OCI-LY1 (cell line): ENCODE measurements at regions not wholly inside any gene's neighbourhood (a gene's known extent, or its start where the extent isn't known, plus 50 kb on each side); places are given as distances from the start of the nearest gene placed in this dataset.
"Not testable (repeated sequence)": the region's sequence is repeated elsewhere in the genome, so short reads cannot be mapped to it uniquely, and the experiment has no call there.

Experiments
- H2AFZ ChIP-seq: fragments of 200-600 bp; sonication (generic), shearing (Covaris generic); 2 replicates; pipeline ENCODE4 v1.6.0; 2014; ENCODE audit warnings: antibody characterized with exemption, mild to moderate bottlenecking, low read length
- H3F3A ChIP-seq: fragments of 200-600 bp; sonication (generic), shearing (Covaris generic); 2 replicates; pipeline ENCODE4 v1.6.0; 2014; ENCODE audit warnings: mild to moderate bottlenecking, antibody characterized with exemption, low read length, moderate library complexity; ENCODE audit not compliant: insufficient read depth
- H3K27ac ChIP-seq: fragments of 200-600 bp; sonication (generic); 2 replicates; pipeline ENCODE4 v1.5.1; 2014; ENCODE audit warnings: low read length, mixed run types, mild to moderate bottlenecking, low read depth; ENCODE audit not compliant: poor library complexity, severe bottlenecking
- H3K27me3 ChIP-seq: fragments of 200-600 bp; sonication (generic); 2 replicates; pipeline ENCODE4 v1.6.0; 2014; ENCODE audit warnings: antibody characterized with exemption, mild to moderate bottlenecking, low read length, moderate library complexity; ENCODE audit not compliant: insufficient read depth
- H3K36me3 ChIP-seq: fragments of 200-600 bp; sonication (generic); 2 replicates; pipeline ENCODE4 v1.6.1; 2014; ENCODE audit warnings: mild to moderate bottlenecking, antibody characterized with exemption, low read length, moderate library complexity, mixed read lengths; ENCODE audit not compliant: insufficient read depth
- H3K4me1 ChIP-seq: fragments of 200-600 bp; sonication (generic); 2 replicates; pipeline ENCODE4 v1.5.1; 2014; ENCODE audit warnings: mild to moderate bottlenecking, low read length, moderate library complexity; ENCODE audit not compliant: insufficient read depth, severe bottlenecking
- H3K4me2 ChIP-seq: fragments of 200-600 bp; sonication (generic), shearing (Covaris generic); 2 replicates; pipeline ENCODE4 v1.6.1; 2014; ENCODE audit warnings: low read length
- H3K4me3 ChIP-seq: fragments of 200-600 bp; sonication (generic); 2 replicates; pipeline ENCODE4 v1.5.1; 2014; ENCODE audit warnings: low read length, low read depth, mild to moderate bottlenecking, mixed read lengths; ENCODE audit not compliant: poor library complexity, severe bottlenecking
- H3K79me2 ChIP-seq: fragments of 200-600 bp; shearing (Covaris generic); 2 replicates; pipeline ENCODE4 v1.6.1; 2016; ENCODE audit warnings: mixed run types, low read length, mixed read lengths; ENCODE audit not compliant: insufficient read depth
- H3K9ac ChIP-seq: fragments of 200-600 bp; sonication (generic), shearing (Covaris generic); 2 replicates; pipeline ENCODE4 v1.6.1; 2014; ENCODE audit warnings: mild to moderate bottlenecking, low read length, mixed read lengths
- H3K9me2 ChIP-seq: fragments of 200-600 bp; sonication (generic), shearing (Covaris generic); 2 replicates; pipeline ENCODE4 v1.6.1; 2014; ENCODE audit warnings: low read depth, mild to moderate bottlenecking, low read length, mixed read lengths
- H3K9me3 ChIP-seq: fragments of 200-600 bp; shearing (Covaris generic); 2 replicates; pipeline ENCODE4 v1.6.1; 2014; ENCODE audit warnings: low read length, mixed read lengths
- H4K20me1 ChIP-seq: fragments of 200-600 bp; sonication (generic), shearing (Covaris generic); 2 replicates; pipeline ENCODE4 v1.6.0; 2016; ENCODE audit warnings: mild to moderate bottlenecking, low read length; ENCODE audit not compliant: insufficient read depth
- CTCF ChIP-seq: fragments of 200-600 bp; sonication (generic), shearing (Covaris generic); IDR thresholded peaks from 2 replicates; pipeline ENCODE4 v1.5.1; 2017; ENCODE audit warnings: mild to moderate bottlenecking, antibody characterized with exemption, low read length, moderate library complexity, mixed read lengths
- EZH2 ChIP-seq: fragments of 200-600 bp; sonication (generic), shearing (Covaris generic); IDR thresholded peaks from 2 replicates; pipeline ENCODE4 v1.8.0; 2017; ENCODE audit warnings: borderline replicate concordance, mixed run types, mild to moderate bottlenecking, antibody characterized with exemption, low read length, moderate library complexity, mixed read lengths

- no peaks in the 10 kb centered on the region for H3K79me2 ChIP-seq
- no peak overlapping the region for H3K4me2 ChIP-seq
- TF ChIP-seq CTCF (no peak), EZH2 (no peak)
Observed at GRCh38 chr1:96598416-96599168, 123.0 kb upstream of the PTBP2 start.

GRCh38 chr1:96604620-96605019 is 117.0 kb upstream of the PTBP2 start:
- not testable (repeated sequence) for H3K9me2 ChIP-seq, H4K20me1 ChIP-seq, H3K9me3 ChIP-seq, H3K36me3 ChIP-seq, H3K4me1 ChIP-seq, H3K27me3 ChIP-seq, H3K4me2 ChIP-seq, H3F3A ChIP-seq, H3K4me3 ChIP-seq, H3K27ac ChIP-seq, H3K9ac ChIP-seq, H2AFZ ChIP-seq, H3K79me2 ChIP-seq

More at GRCh38 chr1:96598416-96599168, 123.0 kb upstream of the PTBP2 start:
- H3K36me3 ChIP-seq, result no peaks in the 10 kb centered on the region
- H3F3A ChIP-seq, result no peaks in the 10 kb centered on the region
- no peak overlapping the region for H3K9ac ChIP-seq
- no peaks in the 10 kb centered on the region for H3K27me3 ChIP-seq
- no peaks in the 10 kb centered on the region for H3K9me2 ChIP-seq
- H3K4me1 ChIP-seq, result no peaks in the 10 kb centered on the region
- no peaks in the 10 kb centered on the region for H3K9me3 ChIP-seq
- H3K27ac ChIP-seq, result no peak overlapping the region
- no peak overlapping the region for H3K4me3 ChIP-seq
- H2AFZ ChIP-seq, result no peak overlapping the region
- H4K20me1 ChIP-seq, result no peaks in the 10 kb centered on the region

- H2AFZ ChIP-seq, H3K9me2 ChIP-seq, H3K27ac ChIP-seq, H3K9me3 ChIP-seq, H3K79me2 ChIP-seq, H3F3A ChIP-seq, H3K9ac ChIP-seq, H3K4me2 ChIP-seq, H3K36me3 ChIP-seq, H3K27me3 ChIP-seq, H3K4me3 ChIP-seq, H4K20me1 ChIP-seq, H3K4me1 ChIP-seq: not testable (repeated sequence)
Observed at GRCh38 chr1:96617375-96617774, 104.2 kb upstream of the PTBP2 start.

GRCh38 chr1:96632045-96632664 is 89.4 kb upstream of the PTBP2 start:
- Histone ChIP-seq H3F3A (no peaks in the 10 kb centered on the region), H3K9me2 (no peaks in the 10 kb centered on the region), H2AFZ (no peak overlapping the region), H3K27me3 (no peaks in the 10 kb centered on the region), H3K4me3 (no peak overlapping the region), H3K9me3 (no peaks in the 10 kb centered on the region), H4K20me1 (no peaks in the 10 kb centered on the region), H3K9ac (no peak overlapping the region), H3K27ac (no peak overlapping the region), H3K79me2 (no peaks in the 10 kb centered on the region), H3K4me2 (no peak overlapping the region), H3K4me1 (no peaks in the 10 kb centered on the region), H3K36me3 (no peaks in the 10 kb centered on the region)
- TF ChIP-seq EZH2, result no peak
- no peak for TF ChIP-seq CTCF
